B cell (primary cell): ENCODE measurements at regions not wholly inside any gene's neighbourhood (a gene's known extent, or its start where the extent isn't known, plus 50 kb on each side); places are given as distances from the start of the nearest gene placed in this dataset.

ENCODE experiments used
- ATAC-seq: fragments of 200-7000 bp; cut with Tn5 transposase; one replicate; pipeline ENCODE4 v1.10.0; 2021; ENCODE audit warnings: low read depth, mild to moderate bottlenecking, moderate number of reproducible peaks, moderate library complexity
- CTCF ChIA-PET: fragments of 350-600 bp; sonication (Branson Sonifier 250); formaldehyde crosslinking; loops from one replicate; lab custom pipeline; 2021; ENCODE audit warnings: antibody characterized with exemption, inconsistent platforms; lab: Charles Lee
- POLR2A ChIA-PET: fragments of 350-600 bp; sonication (Branson Sonifier 250); formaldehyde crosslinking; loops from one replicate; lab custom pipeline; 2021; ENCODE audit warnings: antibody characterized with exemption; lab: Charles Lee
- DNase-seq: peaks from one replicate; pipeline ENCODE4 v3.0.0; 2013
- H2AFZ ChIP-seq: 2 replicates; pipeline ENCODE4 v1.6.1; 2012; ENCODE audit warnings: mild to moderate bottlenecking, low read depth, low read length; ENCODE audit not compliant: insufficient read depth, poor library complexity, severe bottlenecking
- H3K27ac ChIP-seq, 2 donors: 1 replicate in 1 of 2; 2 replicates in 1 of 2; pipeline ENCODE4 v1.5.1; 2012 to 2013; ENCODE audit warnings: low read length in 2 of 2, mild to moderate bottlenecking in 2 of 2, moderate library complexity in 1 of 2
- H3K27me3 ChIP-seq, 4 experiments: fragments of 200-600 bp in 1 of 4; sonication (generic) in 1 of 4; replicated peaks in 1 of 4; 1 replicate in 2 of 4; 2 replicates in 2 of 4; pipeline versions ENCODE4 v1.6.1 to v1.7.0; 2013 to 2016; ENCODE audit warnings: low read length in 3 of 4, mild to moderate bottlenecking in 2 of 4, mixed read lengths in 1 of 4, moderate library complexity in 1 of 4; ENCODE audit not compliant: insufficient read depth in 4 of 4, control insufficient read depth in 3 of 4; ENCODE audit errors: control extremely low read depth in 1 of 4
- H3K36me3 ChIP-seq, 2 experiments: replicated peaks in 1 of 2; 1 replicate in 1 of 2; 2 replicates in 1 of 2; pipeline versions ENCODE4 v1.6.1 to v1.7.1; 2013; ENCODE audit warnings: low read length in 1 of 2; ENCODE audit not compliant: insufficient read depth in 2 of 2, control insufficient read depth in 1 of 2; ENCODE audit errors: control extremely low read depth in 1 of 2, extremely low read depth in 1 of 2
- H3K4me1 ChIP-seq, 2 donors: fragments of 200-600 bp in 1 of 2; sonication (generic) in 1 of 2; 1 replicate in 1 of 2; 2 replicates in 1 of 2; pipeline versions ENCODE4 v1.5.1 to v1.6.1; 2013 to 2017; ENCODE audit warnings: low read length in 2 of 2; ENCODE audit not compliant: control insufficient read depth in 2 of 2, insufficient read depth in 2 of 2
- H3K4me2 ChIP-seq: replicated peaks from 2 replicates; pipeline ENCODE3; 2012; ENCODE audit warnings: mild to moderate bottlenecking, low read depth, low read length; ENCODE audit not compliant: poor library complexity, severe bottlenecking
- H3K4me3 ChIP-seq, 5 experiments: fragments of 200-600 bp in 1 of 5; sonication (generic) in 1 of 5; 1 replicate in 3 of 5; 2 replicates in 2 of 5; pipeline versions ENCODE4 v1.5.1 to v1.7.0; 2011 to 2016; ENCODE audit warnings: low read length in 4 of 5, mild to moderate bottlenecking in 4 of 5, low read depth in 2 of 5, control low read depth in 1 of 5, moderate library complexity in 1 of 5; ENCODE audit not compliant: insufficient read depth in 1 of 5; ENCODE audit errors: control extremely low read depth in 1 of 5, extremely low read depth in 1 of 5
- H3K79me2 ChIP-seq: fragments of 200-600 bp; sonication (generic); one replicate; pipeline ENCODE4 v1.6.0; 2016; ENCODE audit warnings: low read length; ENCODE audit not compliant: control insufficient read depth, insufficient read depth
- H3K9ac ChIP-seq: fragments of 200-600 bp; sonication (generic); 2 replicates; pipeline ENCODE4 v1.6.1; 2017; ENCODE audit warnings: mild to moderate bottlenecking, low read length, moderate library complexity
- H3K9me3 ChIP-seq, 3 donors: one replicate each; pipeline versions ENCODE4 v1.6.1 to v1.7.1; 2013; ENCODE audit warnings: low read length in 2 of 3; ENCODE audit not compliant: control insufficient read depth in 2 of 3, insufficient read depth in 1 of 3; ENCODE audit errors: control extremely low read depth in 1 of 3
- H4K20me1 ChIP-seq: 2 replicates; pipeline ENCODE4 v1.6.0; 2012; ENCODE audit warnings: mild to moderate bottlenecking, low read length; ENCODE audit not compliant: insufficient read depth, control insufficient read depth, poor library complexity, severe bottlenecking
- H3K27ac Mint-ChIP-seq: one replicate; pipeline ENCODE4 v1.8.0; 2021; ENCODE audit warnings: mixed read lengths
- H3K27me3 Mint-ChIP-seq: one replicate; pipeline ENCODE4 v1.8.0; 2021; ENCODE audit warnings: mixed read lengths
- H3K4me1 Mint-ChIP-seq: one replicate; pipeline ENCODE4 v1.8.0; 2021; ENCODE audit warnings: mixed read lengths
- H3K4me3 Mint-ChIP-seq: one replicate; pipeline ENCODE4 v1.8.0; 2021; ENCODE audit warnings: mixed read lengths
- H3K9me3 Mint-ChIP-seq: one replicate; pipeline ENCODE4 v1.8.0; 2022; ENCODE audit warnings: mixed read lengths; ENCODE audit not compliant: insufficient read depth
- EZH2 ChIP-seq: IDR thresholded peaks from 2 replicates; pipeline ENCODE4 v1.6.1; 2012; ENCODE audit warnings: borderline replicate concordance, low read depth, mild to moderate bottlenecking, moderate library complexity, low read length; ENCODE audit not compliant: insufficient read depth, poor library complexity, severe bottlenecking
- WGBS: methylation state at CpG from one replicate; pipeline ENCODE4 v1.1.5; 2013; ENCODE audit warnings: missing lambda C conversion rate; ENCODE audit not compliant: insufficient coverage; 5-methylcytosine and 5-hydroxymethylcytosine counted together
- intact Hi-C: fragments of 100-400 bp; cut with micrococcal nuclease; formaldehyde crosslinking; loops from one replicate; pipeline ENCODE4 v1.10.0; 2022
- TF ChIP-seq, protein P1 (sequence below): fragments of 200-600 bp; IDR thresholded peaks from one replicate; pipeline ENCODE4 v1.8.0; 2022; ENCODE audit warnings: antibody characterized with exemption, mild to moderate bottlenecking

DNA sequence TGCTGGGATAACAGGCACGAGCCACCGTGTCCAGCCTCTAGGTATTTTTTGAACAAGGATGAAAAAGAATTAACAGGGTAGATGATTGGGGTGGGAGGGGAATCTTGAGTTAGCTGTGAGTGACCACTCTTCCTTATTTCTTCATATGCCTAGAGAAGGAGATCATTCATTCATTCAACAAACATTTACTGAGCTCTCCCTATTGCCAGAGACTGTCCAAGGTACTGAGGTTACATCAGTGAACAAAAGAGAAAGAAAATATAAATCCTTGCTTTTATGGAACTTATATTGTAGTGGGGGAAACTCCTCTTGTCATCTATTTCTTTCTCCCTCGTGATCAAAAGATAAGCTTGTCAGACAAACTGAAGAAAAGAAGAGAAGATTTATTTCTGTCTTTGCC lies 62.9 kb downstream of the S1PR1 start:
- no peak overlapping the region for H3K4me3 ChIP-seq
- no peak overlapping the region for H2AFZ ChIP-seq
- H3K27me3 ChIP-seq: no peaks in the 10 kb centered on the region
- ChIA-PET POLR2A (no interaction called here), CTCF (interaction anchor here (1.2 to 4.7 kb wide), 5 partner anchors 9 to 162 kb away, joined by 3 to 47 read pairs (median 5); no protein-coding TSS in a partner anchor)
- Mint-ChIP-seq H3K4me1 (no peaks in the 10 kb centered on the region), H3K4me3 (no peak overlapping the region), H3K27ac (no peak overlapping the region), H3K27me3 (no peaks in the 10 kb centered on the region), H3K9me3 (no peaks in the 10 kb centered on the region)
- H3K27ac ChIP-seq: no peak overlapping the region
- no peaks in the 10 kb centered on the region for H3K79me2 ChIP-seq
- no peak overlapping the region for H3K9ac ChIP-seq
- TF ChIP-seq EZH2: no peak
- TF ChIP-seq, protein P1, sequence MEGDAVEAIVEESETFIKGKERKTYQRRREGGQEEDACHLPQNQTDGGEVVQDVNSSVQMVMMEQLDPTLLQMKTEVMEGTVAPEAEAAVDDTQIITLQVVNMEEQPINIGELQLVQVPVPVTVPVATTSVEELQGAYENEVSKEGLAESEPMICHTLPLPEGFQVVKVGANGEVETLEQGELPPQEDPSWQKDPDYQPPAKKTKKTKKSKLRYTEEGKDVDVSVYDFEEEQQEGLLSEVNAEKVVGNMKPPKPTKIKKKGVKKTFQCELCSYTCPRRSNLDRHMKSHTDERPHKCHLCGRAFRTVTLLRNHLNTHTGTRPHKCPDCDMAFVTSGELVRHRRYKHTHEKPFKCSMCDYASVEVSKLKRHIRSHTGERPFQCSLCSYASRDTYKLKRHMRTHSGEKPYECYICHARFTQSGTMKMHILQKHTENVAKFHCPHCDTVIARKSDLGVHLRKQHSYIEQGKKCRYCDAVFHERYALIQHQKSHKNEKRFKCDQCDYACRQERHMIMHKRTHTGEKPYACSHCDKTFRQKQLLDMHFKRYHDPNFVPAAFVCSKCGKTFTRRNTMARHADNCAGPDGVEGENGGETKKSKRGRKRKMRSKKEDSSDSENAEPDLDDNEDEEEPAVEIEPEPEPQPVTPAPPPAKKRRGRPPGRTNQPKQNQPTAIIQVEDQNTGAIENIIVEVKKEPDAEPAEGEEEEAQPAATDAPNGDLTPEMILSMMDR: no peak
- intact Hi-C loops: no loop called here
- no peaks in the 10 kb centered on the region for H3K4me1 ChIP-seq
- DNase-seq: no peak
- ATAC-seq: no peak
- no peaks in the 10 kb centered on the region for H3K9me3 ChIP-seq
- H4K20me1 ChIP-seq: no peaks in the 10 kb centered on the region
- peaks cover 0 to 22% of the 10 kb centered on the region in 2 experiments for H3K36me3 ChIP-seq
- WGBS: no CpG with 5 or more reads among the region's 3 CpGs
- H3K4me2 ChIP-seq: no peak overlapping the region

DNA sequence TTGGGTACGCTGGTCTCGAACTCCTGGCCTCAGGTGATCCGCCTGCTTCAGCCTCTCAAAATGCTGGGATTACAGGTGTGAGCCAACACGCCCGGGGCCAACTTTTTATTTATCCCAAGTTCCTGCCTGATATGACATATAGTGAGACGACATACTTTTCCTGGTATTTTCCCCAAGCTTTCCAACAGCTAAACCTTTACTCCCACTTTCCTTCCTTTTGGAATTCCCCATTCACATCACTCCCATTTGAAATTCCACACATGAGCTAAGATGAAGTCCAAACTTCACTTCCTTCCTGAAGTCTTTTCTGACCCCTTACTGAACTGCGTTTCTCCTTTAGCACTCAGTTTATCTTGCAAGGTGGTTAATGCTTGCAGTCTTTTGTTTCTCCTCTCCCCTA lies 64.1 kb downstream of the S1PR1 start:
- H3K79me2 ChIP-seq: no peaks in the 10 kb centered on the region
- no peak overlapping the region for H2AFZ ChIP-seq
- 100% methylated on average over 7 of the region's 7 CpGs for WGBS
- H3K9me3 Mint-ChIP-seq: no peaks in the 10 kb centered on the region
- H3K27me3 ChIP-seq: no peaks in the 10 kb centered on the region
- H3K9ac ChIP-seq: no peak overlapping the region
- no peak overlapping the region for H3K4me3 Mint-ChIP-seq
- no peaks in the 10 kb centered on the region for H3K4me1 ChIP-seq
- no peaks in the 10 kb centered on the region for H3K27me3 Mint-ChIP-seq
- POLR2A ChIA-PET: no interaction called here
- H3K27ac Mint-ChIP-seq: no peak overlapping the region
- no peak overlapping the region for H3K4me3 ChIP-seq
- CTCF ChIA-PET: interaction anchor here (1.8 to 4.7 kb wide), 2 partner anchors 8 to 13 kb away, joined by 15 to 47 read pairs; no protein-coding TSS in a partner anchor
- H3K36me3 ChIP-seq: peaks cover 0 to 31% of the 10 kb centered on the region in 2 experiments
- no peaks in the 10 kb centered on the region for H4K20me1 ChIP-seq
- peaks cover 3% of the 10 kb centered on the region for H3K4me1 Mint-ChIP-seq
- H3K4me2 ChIP-seq: no peak overlapping the region
- ATAC-seq: no peak
- intact Hi-C loops: no loop called here
- no peaks in the 10 kb centered on the region for H3K9me3 ChIP-seq
- DNase-seq: no peak
- TF ChIP-seq EZH2: no peak
- TF ChIP-seq, protein P1: no peak
- H3K27ac ChIP-seq: no peak overlapping the region
